Muscle of back (tissue), 3 donors: ENCODE measurements at regions not wholly inside any gene's neighbourhood (a gene's known extent, or its start where the extent isn't known, plus 50 kb on each side); places are given as distances from the start of the nearest gene placed in this dataset.
A peak's percentile ranks its signal among the peaks of the same experiment; 100 is the strongest.

Experiments
- DNase-seq, 3 donors: peaks; one replicate each; pipeline versions ENCODE4 v3.0.0 to v3.0.0-alpha.2; 2013

DNA sequence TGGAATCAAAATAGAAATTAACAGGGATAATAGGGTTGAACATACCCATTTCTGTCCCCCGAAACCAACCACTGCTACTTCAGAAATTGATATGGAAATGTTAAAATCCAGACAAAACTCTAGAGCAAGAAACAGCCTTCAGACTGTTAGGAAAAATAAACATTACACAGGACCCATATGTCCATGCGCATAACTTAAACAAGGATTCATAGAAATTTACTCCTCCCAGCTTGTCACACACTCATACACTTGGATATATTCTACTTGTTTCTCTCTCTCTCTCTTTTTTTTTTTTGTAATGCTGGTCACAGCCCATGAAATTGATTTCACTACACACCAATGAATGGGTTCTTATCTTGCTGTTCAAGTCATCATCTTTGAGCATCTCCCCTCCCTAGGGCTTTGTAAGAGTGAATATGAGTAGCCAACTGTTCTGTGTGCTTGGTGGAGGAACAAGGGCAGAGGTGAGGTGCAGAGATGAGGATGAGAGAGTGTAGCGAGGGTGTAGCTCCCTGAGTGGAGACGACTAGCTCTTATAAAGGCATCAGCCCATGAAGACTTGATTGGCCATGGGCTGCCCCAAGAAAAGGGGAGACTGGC is 61.8 kb upstream of the MLN start:
- DNase-seq: no peak

DNA sequence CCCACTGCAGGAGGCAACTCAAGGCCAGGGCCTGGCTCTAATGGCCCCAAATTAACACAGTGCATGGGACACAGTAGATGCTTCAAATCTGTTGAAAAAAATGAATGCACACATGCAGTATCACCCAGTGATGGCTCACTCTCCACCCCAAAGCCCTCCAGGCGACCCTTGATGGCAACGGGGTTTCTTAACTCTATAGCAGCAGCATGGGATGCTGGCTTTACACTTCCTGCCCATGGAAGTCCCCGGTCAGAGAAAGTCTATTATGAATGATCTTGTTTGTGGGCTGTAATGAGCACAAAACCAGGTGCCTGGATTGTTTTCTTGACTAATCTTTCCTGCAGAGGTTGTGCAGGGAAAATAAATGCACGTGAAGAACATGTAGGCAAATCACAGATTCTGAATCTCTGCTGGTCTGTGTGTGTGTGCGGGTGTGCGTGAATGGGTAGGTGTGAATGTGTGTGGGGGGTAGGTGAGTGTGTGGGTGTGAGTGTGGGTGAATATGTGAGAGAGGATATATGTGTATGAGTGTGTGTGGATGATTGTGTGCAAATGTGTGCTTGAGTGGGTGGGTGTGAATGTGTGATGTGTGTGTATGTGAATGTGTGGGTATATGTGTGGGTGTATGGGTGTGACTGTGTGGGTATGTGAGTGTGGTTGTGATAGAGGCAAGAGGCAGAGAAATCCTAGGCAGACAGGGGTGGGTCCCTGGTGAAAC is 60.1 kb upstream of the MLN start:
- no peak for DNase-seq

GRCh38 chr6:33863084-33863483 is 59.3 kb upstream of the MLN start:
- DNase-seq: no peak

- no peak for DNase-seq
Observed at GRCh38 chr6:33862536-33862935, 58.7 kb upstream of the MLN start.

DNA sequence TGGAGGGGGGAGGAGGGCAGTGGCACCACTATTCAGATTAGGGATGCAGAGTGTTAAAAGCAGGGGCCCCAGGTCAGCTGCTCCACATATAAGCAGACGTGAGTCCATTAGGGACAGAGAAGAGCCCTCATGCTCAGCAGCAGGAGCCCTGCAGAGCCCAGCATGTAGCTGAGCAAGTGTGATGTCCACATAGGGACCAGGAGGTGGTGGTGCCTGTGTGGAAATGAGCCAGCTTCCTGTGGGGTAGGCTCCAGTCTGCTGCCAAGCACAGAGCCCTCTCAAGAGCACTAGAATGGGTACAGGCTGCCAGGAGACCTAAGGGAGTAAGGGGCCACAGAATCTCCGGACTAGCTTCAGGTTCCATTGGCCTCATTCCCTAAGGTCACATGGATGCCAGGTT is 57.9 kb upstream of the MLN start:
- no peak for DNase-seq

DNA sequence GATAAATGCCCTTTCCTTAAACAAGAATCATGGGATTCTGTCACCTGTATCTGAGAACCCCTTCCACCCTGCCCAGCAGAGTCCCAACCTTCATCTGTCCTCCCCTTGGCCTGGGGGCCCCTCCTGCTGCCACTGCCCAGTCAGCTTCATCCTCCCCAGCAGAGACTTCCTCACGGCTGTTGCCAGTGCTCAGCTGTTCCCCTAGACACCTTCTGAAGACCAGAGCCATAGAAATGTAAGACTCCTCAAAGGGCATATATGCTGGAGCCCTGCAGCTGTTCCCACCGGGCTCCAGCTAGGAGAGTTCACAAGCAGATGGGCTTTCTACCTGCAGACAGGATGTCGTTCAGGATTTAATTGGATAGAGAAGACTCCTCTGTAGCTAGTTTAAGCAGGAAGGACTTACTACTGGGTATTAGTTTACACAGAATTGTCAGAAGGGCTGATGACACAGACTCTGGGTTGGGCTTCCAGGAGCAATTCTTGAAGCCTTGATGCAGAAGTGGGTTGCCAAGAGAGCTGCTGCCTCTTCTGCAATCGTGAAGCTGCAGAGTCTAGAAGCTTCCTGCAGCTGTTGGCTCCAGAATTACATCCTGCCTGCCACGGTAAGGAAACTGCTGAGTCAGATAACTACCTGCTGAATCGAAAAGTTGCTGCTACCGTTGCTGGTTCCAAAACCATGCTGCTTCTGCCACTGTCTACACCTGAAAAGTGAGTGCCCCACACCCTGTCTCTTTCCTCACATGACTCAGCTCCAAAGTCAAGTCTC is 57.1 kb upstream of the MLN start:
- DNase-seq: no peak

DNA sequence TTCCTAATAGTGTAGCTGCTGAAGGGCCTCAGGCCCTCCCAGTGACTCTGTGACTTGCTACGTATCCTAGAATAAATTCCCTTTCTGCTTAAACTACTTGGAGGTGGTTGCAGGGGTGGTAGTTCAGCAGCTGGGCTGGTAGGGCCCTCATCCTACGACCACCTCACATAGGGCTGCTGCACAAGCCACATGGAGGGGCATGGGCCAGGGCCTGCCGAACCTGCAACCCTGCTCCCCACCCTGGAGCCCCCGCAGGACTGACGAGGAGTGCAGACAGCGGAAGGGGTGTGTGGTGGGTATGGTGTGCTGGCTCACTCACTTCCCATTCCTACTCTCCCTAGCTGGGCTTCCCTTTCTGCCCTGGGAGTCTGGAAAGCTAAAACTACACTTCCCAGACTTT is 56.2 kb upstream of the MLN start:
- DNase-seq: no peak

GRCh38 chr6:33858804-33859505 is 55.2 kb upstream of the MLN start:
- DNase-seq: no peak

GRCh38 chr6:33857932-33858475 is 54.2 kb upstream of the MLN start:
- DNase-seq: no peak

- DNase-seq: no peak
Observed at GRCh38 chr6:33857093-33857931, 53.5 kb upstream of the MLN start.

- DNase-seq: no peak
Observed at GRCh38 chr6:33856655-33857054, 52.9 kb upstream of the MLN start.

- DNase-seq: no peak
Observed at GRCh38 chr6:33856031-33856590, 52.3 kb upstream of the MLN start.

DNA sequence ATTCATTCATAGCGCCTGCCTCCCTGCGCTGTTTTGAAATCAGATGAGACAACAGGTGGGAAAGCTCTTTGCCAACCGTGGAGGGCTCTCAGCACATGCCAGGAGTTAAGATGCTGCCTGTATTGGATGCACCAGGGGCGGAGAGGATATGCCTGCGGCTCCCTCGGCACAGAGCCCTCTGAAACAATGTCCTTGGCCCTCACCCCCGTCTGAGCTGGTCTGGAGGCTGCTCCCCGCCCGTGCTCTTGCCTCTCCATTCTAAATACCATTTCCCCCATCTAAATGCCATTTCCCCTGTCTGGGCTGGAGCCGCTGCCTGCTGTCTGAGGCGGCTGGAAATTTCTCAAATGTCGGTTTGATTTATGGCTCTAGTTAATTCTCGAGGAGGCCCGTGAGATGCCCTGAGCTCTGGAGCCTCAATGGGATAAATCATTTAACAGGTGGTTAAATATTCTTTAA is 50.8 kb upstream of the MLN start:
- DNase-seq: peak; percentile 29 to 58 (median 38)

DNA sequence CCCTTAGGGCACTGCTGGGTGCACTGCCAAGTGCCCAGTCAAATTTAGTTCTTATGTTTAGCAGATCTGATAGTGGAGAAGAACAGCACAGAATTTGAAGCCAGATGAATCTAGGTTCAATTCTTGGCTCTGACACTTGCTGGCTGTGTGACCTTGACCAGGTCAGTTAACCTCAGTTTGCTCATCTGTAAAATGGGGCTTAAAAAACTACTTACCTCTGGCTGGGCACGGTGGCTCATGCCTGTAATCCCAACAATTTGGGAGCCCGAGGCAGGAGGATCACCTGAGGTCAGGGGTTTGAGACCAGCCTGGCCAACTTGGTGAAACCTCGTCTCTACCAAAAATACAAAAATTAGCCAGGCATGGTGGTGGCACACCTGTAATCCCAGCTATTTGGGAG is 49.9 kb upstream of the MLN start:
- no peak for DNase-seq
